Activated CD4-positive, alpha-beta T cell treated with anti-CD3 and anti-CD28 coated beads, Interleukin-2, amount 10 ng/mL, durations not matched to agents 7 days and 5 days (primary cell): ENCODE measurements at regions not wholly inside any gene's neighbourhood (a gene's known extent, or its start where the extent isn't known, plus 50 kb on each side); places are given as distances from the start of the nearest gene placed in this dataset.

Source experiments
- CTCF ChIA-PET: fragments of 350-600 bp; sonication (Branson Sonifier 250); formaldehyde crosslinking; loops from one replicate; lab custom pipeline; 2021; ENCODE audit warnings: antibody characterized with exemption; lab: Charles Lee
- POLR2A ChIA-PET: fragments of 350-600 bp; sonication (Branson Sonifier 250); formaldehyde crosslinking; loops from one replicate; lab custom pipeline; 2021; ENCODE audit warnings: antibody characterized with exemption; lab: Charles Lee
- DNase-seq: peaks from one replicate; pipeline ENCODE4 v3.0.0-alpha.2; 2020
- H3K27ac Mint-ChIP-seq: one replicate; pipeline ENCODE4 v1.8.0; 2021; ENCODE audit warnings: mild to moderate bottlenecking, moderate library complexity, mixed read lengths
- H3K27me3 Mint-ChIP-seq: one replicate; pipeline ENCODE4 v1.8.0; 2021; ENCODE audit warnings: mixed read lengths
- H3K36me3 Mint-ChIP-seq: one replicate; pipeline ENCODE4 v1.8.0; 2021; ENCODE audit warnings: low read depth, mixed read lengths
- H3K4me1 Mint-ChIP-seq: one replicate; pipeline ENCODE4 v1.8.0; 2021; ENCODE audit warnings: mixed read lengths
- H3K4me3 Mint-ChIP-seq: one replicate; pipeline ENCODE4 v1.8.0; 2021; ENCODE audit warnings: mild to moderate bottlenecking, moderate library complexity, mixed read lengths
- H3K9me3 Mint-ChIP-seq: one replicate; pipeline ENCODE4 v1.8.0; 2021; ENCODE audit warnings: mixed read lengths

DNA sequence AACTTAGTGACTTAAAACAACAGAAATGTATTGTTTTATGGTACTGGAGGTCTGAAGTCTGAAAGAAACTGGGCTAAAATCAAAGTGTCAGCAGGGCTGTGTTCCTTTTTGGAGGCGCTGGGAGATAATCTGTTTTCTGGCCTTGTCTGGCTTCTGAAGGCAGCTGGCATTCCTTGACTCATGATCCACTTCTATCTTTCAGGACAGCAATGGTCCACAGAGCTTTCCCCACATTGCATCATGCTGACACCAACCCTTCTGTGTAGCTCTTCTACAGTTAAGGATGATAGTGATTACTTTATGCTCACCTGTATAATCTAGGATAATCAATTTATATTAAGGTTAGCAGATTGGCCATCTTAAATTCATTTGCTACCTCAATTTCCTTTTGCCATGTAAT lies 392.1 kb downstream of the TDRD15 start:
- Mint-ChIP-seq H3K4me3 (no peak overlapping the region), H3K27me3 (no peaks in the 10 kb centered on the region), H3K36me3 (no peaks in the 10 kb centered on the region), H3K9me3 (peaks cover 5% of the 10 kb centered on the region), H3K4me1 (no peaks in the 10 kb centered on the region), H3K27ac (no peak overlapping the region)
- ChIA-PET POLR2A (no interaction called here), CTCF (no interaction called here)
- DNase-seq = no peak

GRCh38 chr2:21519412-21519811 lies 395.6 kb downstream of the TDRD15 start:
- CTCF ChIA-PET = no interaction called here

GRCh38 chr2:21519821-21520220 lies 396.1 kb downstream of the TDRD15 start:
- Mint-ChIP-seq H3K4me3 (no peak overlapping the region), H3K4me1 (no peaks in the 10 kb centered on the region), H3K27ac (no peak overlapping the region), H3K27me3 (no peaks in the 10 kb centered on the region), H3K9me3 (peaks cover 5% of the 10 kb centered on the region), H3K36me3 (no peaks in the 10 kb centered on the region)
- ChIA-PET CTCF (no interaction called here), POLR2A (no interaction called here)
- DNase-seq = no peak

More at GRCh38 chr2:21519412-21519811, 395.6 kb downstream of the TDRD15 start:
- POLR2A ChIA-PET = no interaction called here
- Mint-ChIP-seq H3K36me3 (no peaks in the 10 kb centered on the region), H3K4me1 (no peaks in the 10 kb centered on the region), H3K27ac (no peak overlapping the region), H3K9me3 (peaks cover 5% of the 10 kb centered on the region), H3K27me3 (no peaks in the 10 kb centered on the region), H3K4me3 (no peak overlapping the region)
- DNase-seq = no peak

DNA sequence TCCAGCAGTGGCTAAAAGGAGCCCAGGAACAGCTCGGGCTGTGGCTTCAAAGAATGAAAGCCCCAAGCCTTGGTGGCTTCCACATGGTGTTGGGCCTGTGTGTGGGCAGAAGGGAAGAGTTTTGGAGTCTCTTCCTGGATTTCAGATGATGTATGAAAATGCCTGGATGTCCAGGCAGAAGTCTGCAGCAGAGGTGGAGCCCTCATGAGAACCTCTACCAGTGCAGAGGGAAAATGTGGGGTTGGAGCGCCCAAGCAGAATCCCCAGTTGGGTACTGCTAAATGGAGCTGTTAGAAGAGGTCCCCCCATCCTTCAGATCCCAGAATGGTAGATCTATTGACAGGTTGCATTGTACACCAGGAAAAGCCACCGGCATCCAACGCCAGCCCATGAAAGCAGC lies 412.1 kb downstream of the TDRD15 start:
- peaks cover 22% of the 10 kb centered on the region for H3K9me3 Mint-ChIP-seq
- H3K27ac Mint-ChIP-seq = no peak overlapping the region
- no peaks in the 10 kb centered on the region for H3K36me3 Mint-ChIP-seq
- DNase-seq = no peak
- H3K4me1 Mint-ChIP-seq = no peaks in the 10 kb centered on the region
- ChIA-PET POLR2A (no interaction called here), CTCF (no interaction called here)
- H3K4me3 Mint-ChIP-seq = no peak overlapping the region
- H3K27me3 Mint-ChIP-seq = no peaks in the 10 kb centered on the region

- Mint-ChIP-seq H3K27me3 (no peaks in the 10 kb centered on the region), H3K36me3 (no peaks in the 10 kb centered on the region), H3K4me3 (no peak overlapping the region), H3K4me1 (no peaks in the 10 kb centered on the region), H3K9me3 (peaks cover 19% of the 10 kb centered on the region), H3K27ac (no peak overlapping the region)
- POLR2A ChIA-PET = no interaction called here
- DNase-seq = no peak
- CTCF ChIA-PET = no interaction called here
These were observed 415.9 kb downstream of the TDRD15 start for GRCh38 chr2:21539685-21540084.

DNA sequence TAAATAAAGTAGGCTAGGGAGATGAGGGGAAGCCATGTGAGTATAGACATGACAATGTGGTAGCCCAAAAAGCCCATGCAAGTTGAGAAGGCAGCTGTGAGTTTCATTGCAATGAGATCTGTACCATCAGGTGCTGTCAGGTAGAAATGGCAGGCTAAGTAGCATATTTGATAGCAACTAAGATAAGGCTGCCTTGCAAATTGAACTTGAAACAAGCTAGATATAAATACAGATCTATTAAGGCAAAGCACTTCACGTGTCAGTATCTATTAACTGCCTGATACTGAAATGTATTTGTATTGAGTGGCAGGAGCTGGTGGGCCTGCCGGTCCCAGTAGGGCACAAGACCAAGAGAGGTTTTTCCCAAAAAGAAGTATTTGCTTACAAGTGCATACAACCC lies 419.9 kb downstream of the TDRD15 start:
- Mint-ChIP-seq H3K4me1 (no peaks in the 10 kb centered on the region), H3K27me3 (no peaks in the 10 kb centered on the region), H3K36me3 (no peaks in the 10 kb centered on the region), H3K27ac (no peak overlapping the region), H3K4me3 (no peak overlapping the region), H3K9me3 (no peaks in the 10 kb centered on the region)
- ChIA-PET CTCF (no interaction called here), POLR2A (no interaction called here)
- DNase-seq = no peak

DNA sequence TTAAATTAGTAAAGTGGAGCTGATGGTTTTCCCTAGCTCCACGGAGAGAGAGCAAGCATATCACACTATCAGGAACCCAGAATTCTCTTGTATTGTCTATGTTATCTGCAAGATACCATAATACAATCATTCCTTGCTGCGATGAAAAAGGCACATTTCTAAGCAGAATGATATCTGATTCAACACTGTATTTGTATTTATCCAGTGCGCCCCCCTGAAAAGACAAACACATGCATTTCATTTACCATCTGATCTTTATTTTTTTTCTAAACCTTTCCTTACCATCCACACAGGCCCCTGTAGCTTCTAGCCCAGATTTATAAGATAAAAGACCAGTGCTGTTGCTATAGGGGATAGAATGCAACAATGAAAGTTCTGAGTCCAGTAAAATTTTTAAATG lies 420.6 kb downstream of the TDRD15 start:
- no peak overlapping the region for H3K4me3 Mint-ChIP-seq
- H3K36me3 Mint-ChIP-seq = no peaks in the 10 kb centered on the region
- no peaks in the 10 kb centered on the region for H3K27me3 Mint-ChIP-seq
- POLR2A ChIA-PET = no interaction called here
- CTCF ChIA-PET = no interaction called here
- no peak overlapping the region for H3K27ac Mint-ChIP-seq
- no peaks in the 10 kb centered on the region for H3K4me1 Mint-ChIP-seq
- no peaks in the 10 kb centered on the region for H3K9me3 Mint-ChIP-seq
- DNase-seq = no peak

DNA sequence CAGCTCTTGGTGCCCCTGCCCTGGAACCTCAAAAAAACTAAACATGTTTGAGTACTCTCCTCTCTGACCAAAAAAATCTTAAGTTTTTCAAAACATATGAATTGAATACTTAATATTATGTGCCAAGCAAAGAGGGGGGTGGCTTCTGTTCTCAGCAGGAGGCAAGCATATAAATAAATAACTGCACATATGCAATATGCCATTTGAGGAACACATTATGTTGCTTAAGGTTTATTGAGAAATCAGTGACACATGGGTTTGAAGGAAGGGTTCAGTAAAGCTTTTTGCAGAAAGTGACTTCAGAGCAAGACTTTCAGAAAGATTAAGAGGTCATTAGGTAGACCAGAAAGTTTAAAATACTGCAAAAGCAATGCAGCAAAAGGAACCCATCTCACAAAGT lies 429.2 kb downstream of the TDRD15 start:
- no peak for DNase-seq
- Mint-ChIP-seq H3K4me1 (no peaks in the 10 kb centered on the region), H3K4me3 (no peak overlapping the region), H3K36me3 (no peaks in the 10 kb centered on the region), H3K27me3 (no peaks in the 10 kb centered on the region), H3K9me3 (peaks cover 4% of the 10 kb centered on the region), H3K27ac (no peak overlapping the region)
- POLR2A ChIA-PET = no interaction called here
- CTCF ChIA-PET = no interaction called here

GRCh38 chr2:21559351-21559750 lies 435.6 kb downstream of the TDRD15 start:
- CTCF ChIA-PET = no interaction called here
- no peaks in the 10 kb centered on the region for H3K27me3 Mint-ChIP-seq
- H3K36me3 Mint-ChIP-seq = no peaks in the 10 kb centered on the region
- H3K9me3 Mint-ChIP-seq = peaks cover 2% of the 10 kb centered on the region
- DNase-seq = no peak
- POLR2A ChIA-PET = no interaction called here
- no peak overlapping the region for H3K4me3 Mint-ChIP-seq
- H3K27ac Mint-ChIP-seq = no peak overlapping the region
- H3K4me1 Mint-ChIP-seq = no peaks in the 10 kb centered on the region

DNA sequence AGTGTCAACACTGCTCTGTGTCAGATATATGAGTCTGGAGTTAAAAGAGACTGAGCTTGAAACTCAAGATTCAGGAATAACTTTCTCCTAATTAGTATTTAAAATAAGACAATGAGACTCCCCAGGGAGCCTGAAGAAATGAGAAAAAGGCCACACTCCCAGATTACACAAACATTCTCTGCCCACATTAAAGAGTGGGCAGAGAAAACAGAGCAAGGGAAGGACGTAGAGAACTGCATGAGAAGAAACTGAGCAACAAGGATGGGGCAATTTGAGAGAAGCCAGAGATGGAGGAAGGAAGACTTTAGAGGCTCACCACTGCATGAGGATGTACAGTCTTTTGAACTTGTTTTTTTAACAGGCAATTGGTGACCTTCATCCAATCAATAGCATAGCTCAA lies 438.2 kb downstream of the TDRD15 start:
- Mint-ChIP-seq H3K4me3 (no peak overlapping the region), H3K4me1 (no peaks in the 10 kb centered on the region), H3K36me3 (no peaks in the 10 kb centered on the region), H3K27me3 (no peaks in the 10 kb centered on the region), H3K27ac (no peak overlapping the region), H3K9me3 (peaks cover 2% of the 10 kb centered on the region)
- ChIA-PET CTCF (interaction anchor here (0.5 kb wide), 1 partner anchor 56 kb away, joined by 7 read pairs; no protein-coding TSS in a partner anchor), POLR2A (no interaction called here)
- no peak for DNase-seq

DNA sequence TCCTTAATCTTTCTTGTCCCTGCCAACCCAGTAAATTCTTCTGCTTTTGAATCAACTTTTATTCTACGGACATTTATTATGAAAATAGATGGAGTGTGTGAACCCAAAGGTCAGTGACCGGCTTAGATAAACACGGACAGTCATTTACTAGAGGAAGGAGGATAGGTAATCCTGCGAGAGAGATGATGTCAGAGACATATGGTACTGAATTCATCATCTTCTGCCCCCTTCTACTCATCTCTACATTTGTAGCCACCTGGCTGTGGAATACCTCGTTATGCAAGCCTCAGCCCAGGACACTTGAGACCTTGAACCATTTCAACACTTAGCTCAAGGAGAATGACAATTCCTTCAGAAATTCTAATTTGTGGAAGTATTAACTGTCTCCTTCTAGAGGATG lies 443.6 kb downstream of the TDRD15 start:
- no peak overlapping the region for H3K4me3 Mint-ChIP-seq
- no peaks in the 10 kb centered on the region for H3K36me3 Mint-ChIP-seq
- H3K27me3 Mint-ChIP-seq = no peaks in the 10 kb centered on the region
- DNase-seq = no peak
- peaks cover 2% of the 10 kb centered on the region for H3K9me3 Mint-ChIP-seq
- H3K27ac Mint-ChIP-seq = no peak overlapping the region
- POLR2A ChIA-PET = no interaction called here
- CTCF ChIA-PET = no interaction called here
- no peaks in the 10 kb centered on the region for H3K4me1 Mint-ChIP-seq

DNA sequence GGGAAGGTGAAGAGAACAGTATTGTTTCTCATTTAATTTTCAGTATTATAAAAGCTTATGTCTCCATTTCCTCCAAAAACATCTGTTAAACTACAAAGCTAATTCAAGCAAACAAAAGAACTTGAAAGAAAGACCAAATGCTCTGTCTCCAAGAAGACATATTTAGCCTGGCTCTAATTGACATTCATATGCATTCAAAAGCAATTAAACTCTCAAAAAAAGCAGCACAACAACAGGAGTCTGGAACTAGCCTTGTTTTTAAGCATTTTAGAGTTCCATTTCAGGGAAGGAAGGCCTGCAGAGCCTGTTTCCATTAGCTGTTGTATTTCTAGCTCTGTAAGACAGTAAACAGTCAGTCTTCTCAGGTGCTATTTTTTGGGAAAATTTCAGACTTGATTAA lies 447.9 kb downstream of the TDRD15 start:
- Mint-ChIP-seq H3K27ac (no peak overlapping the region), H3K4me3 (no peak overlapping the region), H3K27me3 (no peaks in the 10 kb centered on the region), H3K4me1 (no peaks in the 10 kb centered on the region), H3K9me3 (peaks cover 3% of the 10 kb centered on the region), H3K36me3 (no peaks in the 10 kb centered on the region)
- POLR2A ChIA-PET = no interaction called here
- CTCF ChIA-PET = no interaction called here
- no peak for DNase-seq

GRCh38 chr2:21580391-21580790 lies 456.6 kb downstream of the TDRD15 start:
- no peak for DNase-seq
- no peak overlapping the region for H3K27ac Mint-ChIP-seq
- H3K9me3 Mint-ChIP-seq = peaks cover 14% of the 10 kb centered on the region
- ChIA-PET CTCF (no interaction called here), POLR2A (no interaction called here)
- H3K36me3 Mint-ChIP-seq = no peaks in the 10 kb centered on the region
- no peak overlapping the region for H3K4me3 Mint-ChIP-seq
- no peaks in the 10 kb centered on the region for H3K27me3 Mint-ChIP-seq
- no peaks in the 10 kb centered on the region for H3K4me1 Mint-ChIP-seq

- Mint-ChIP-seq H3K4me1 (no peaks in the 10 kb centered on the region), H3K36me3 (no peaks in the 10 kb centered on the region), H3K27me3 (no peaks in the 10 kb centered on the region), H3K4me3 (no peak overlapping the region), H3K9me3 (peaks cover 6% of the 10 kb centered on the region), H3K27ac (no peak overlapping the region)
- DNase-seq = no peak
- POLR2A ChIA-PET = no interaction called here
- CTCF ChIA-PET = no interaction called here
These were observed 462.1 kb downstream of the TDRD15 start for GRCh38 chr2:21585881-21586280.
